K562 (cell line): ENCODE measurements at regions not wholly inside any gene's neighbourhood (a gene's known extent, or its start where the extent isn't known, plus 50 kb on each side); places are given as distances from the start of the nearest gene placed in this dataset.

Experiments used
- CC2D1A ChIP-seq: fragments of 450-650 bp; IDR thresholded peaks from 2 replicates; pipeline ENCODE4 v1.6.1; 2017; ENCODE audit warnings: mild to moderate bottlenecking
- NR3C1 ChIP-seq: sonication (generic); formaldehyde crosslinking; IDR thresholded peaks from 2 replicates; pipeline ENCODE4 v1.8.1; 2022; ENCODE audit warnings: missing genetic modification reagents
- SUPT5H ChIP-seq: fragments of 450-650 bp; IDR thresholded peaks from 2 replicates; pipeline ENCODE4 v1.6.1; 2016
- ZNF384 ChIP-seq: IDR thresholded peaks from 2 replicates; pipeline ENCODE4 v1.6.1; 2012; ENCODE audit warnings: low read depth, low read length, improper control_type of control experiment
- TF ChIP-seq, protein P1 (sequence below): fragments of 250-450 bp; sonication (Bioruptor Pico); IDR thresholded peaks from 2 replicates; pipeline ENCODE4 v1.4.0; 2020; ENCODE audit warnings: mild to moderate bottlenecking, moderate library complexity, borderline replicate concordance

DNA sequence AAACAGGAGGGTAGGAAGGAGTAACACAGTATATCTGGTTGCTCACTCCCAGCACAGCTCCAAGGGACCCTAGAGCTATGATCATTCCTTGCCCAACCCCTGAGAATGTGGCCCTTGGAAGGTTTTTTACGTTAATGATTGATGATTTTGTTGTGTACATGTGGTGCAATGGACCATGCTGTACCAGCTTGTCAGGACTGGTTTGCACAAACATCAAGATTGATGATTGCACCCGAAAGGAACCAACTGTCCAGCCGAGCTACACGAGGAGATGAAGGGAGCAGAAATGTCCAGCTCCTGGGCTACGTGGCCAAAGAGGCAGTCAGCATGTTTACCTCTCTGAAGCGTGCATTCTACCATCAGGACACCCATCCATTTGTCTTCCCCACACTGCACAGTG lies 83.2 kb upstream of the USP9X start:
- TF ChIP-seq CC2D1A (no peak), ZNF384 (no peak), SUPT5H (no peak), NR3C1 (no peak)
- TF ChIP-seq, protein P1, sequence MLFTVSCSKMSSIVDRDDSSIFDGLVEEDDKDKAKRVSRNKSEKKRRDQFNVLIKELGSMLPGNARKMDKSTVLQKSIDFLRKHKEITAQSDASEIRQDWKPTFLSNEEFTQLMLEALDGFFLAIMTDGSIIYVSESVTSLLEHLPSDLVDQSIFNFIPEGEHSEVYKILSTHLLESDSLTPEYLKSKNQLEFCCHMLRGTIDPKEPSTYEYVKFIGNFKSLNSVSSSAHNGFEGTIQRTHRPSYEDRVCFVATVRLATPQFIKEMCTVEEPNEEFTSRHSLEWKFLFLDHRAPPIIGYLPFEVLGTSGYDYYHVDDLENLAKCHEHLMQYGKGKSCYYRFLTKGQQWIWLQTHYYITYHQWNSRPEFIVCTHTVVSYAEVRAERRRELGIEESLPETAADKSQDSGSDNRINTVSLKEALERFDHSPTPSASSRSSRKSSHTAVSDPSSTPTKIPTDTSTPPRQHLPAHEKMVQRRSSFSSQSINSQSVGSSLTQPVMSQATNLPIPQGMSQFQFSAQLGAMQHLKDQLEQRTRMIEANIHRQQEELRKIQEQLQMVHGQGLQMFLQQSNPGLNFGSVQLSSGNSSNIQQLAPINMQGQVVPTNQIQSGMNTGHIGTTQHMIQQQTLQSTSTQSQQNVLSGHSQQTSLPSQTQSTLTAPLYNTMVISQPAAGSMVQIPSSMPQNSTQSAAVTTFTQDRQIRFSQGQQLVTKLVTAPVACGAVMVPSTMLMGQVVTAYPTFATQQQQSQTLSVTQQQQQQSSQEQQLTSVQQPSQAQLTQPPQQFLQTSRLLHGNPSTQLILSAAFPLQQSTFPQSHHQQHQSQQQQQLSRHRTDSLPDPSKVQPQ (CRISPR knock-in tag), result no peak
